WTC11 (cell line): ENCODE measurements at regions not wholly inside any gene's neighbourhood (a gene's known extent, or its start where the extent isn't known, plus 50 kb on each side); places are given as distances from the start of the nearest gene placed in this dataset.

Experiments used
- ATF3 ChIP-seq: sonication (generic); formaldehyde crosslinking; conservative IDR thresholded peaks from 2 replicates; pipeline ENCODE4 v1.8.1; 2022; ENCODE audit warnings: mild to moderate bottlenecking, missing genetic modification reagents
- CBFB ChIP-seq: sonication (generic); formaldehyde crosslinking; IDR thresholded peaks from 2 replicates; pipeline ENCODE4 v1.8.1; 2022; ENCODE audit warnings: mild to moderate bottlenecking, low read depth, missing genetic modification reagents
- CREB1 ChIP-seq: sonication (generic); formaldehyde crosslinking; IDR thresholded peaks from 2 replicates; pipeline ENCODE4 v1.8.0; 2023; ENCODE audit warnings: mild to moderate bottlenecking, missing genetic modification reagents
- CTCF ChIP-seq: fragments of 200-600 bp; IDR thresholded peaks from 2 replicates; pipeline ENCODE4 v1.8.0; 2022; ENCODE audit warnings: antibody characterized with exemption
- E2F4 ChIP-seq: sonication (generic); formaldehyde crosslinking; IDR thresholded peaks from 2 replicates; pipeline ENCODE4 v1.8.1; 2022; ENCODE audit warnings: low read depth, mild to moderate bottlenecking, moderate library complexity, missing genetic modification reagents, borderline replicate concordance
- ETV6 ChIP-seq: sonication (generic); formaldehyde crosslinking; IDR thresholded peaks from 2 replicates; pipeline ENCODE4 v1.8.1; 2022; ENCODE audit warnings: mild to moderate bottlenecking, missing genetic modification reagents
- TEAD4 ChIP-seq: sonication (generic); formaldehyde crosslinking; IDR thresholded peaks from 2 replicates; pipeline ENCODE4 v1.8.0; 2022; ENCODE audit warnings: mild to moderate bottlenecking, missing genetic modification reagents
- USF2 ChIP-seq: sonication (generic); formaldehyde crosslinking; IDR thresholded peaks from 2 replicates; pipeline ENCODE4 v1.8.1; 2023; ENCODE audit warnings: mild to moderate bottlenecking, missing genetic modification reagents, moderate library complexity
- ZBTB21 ChIP-seq: sonication (generic); formaldehyde crosslinking; IDR thresholded peaks from 2 replicates; pipeline ENCODE4 v1.8.1; 2023; ENCODE audit warnings: mild to moderate bottlenecking, missing genetic modification reagents, borderline replicate concordance
- ZBTB43 ChIP-seq: sonication (generic); formaldehyde crosslinking; IDR thresholded peaks from 2 replicates; pipeline ENCODE4 v1.8.1; 2023; ENCODE audit warnings: mild to moderate bottlenecking, missing genetic modification reagents
- ZNF263 ChIP-seq: sonication (generic); formaldehyde crosslinking; IDR thresholded peaks from 2 replicates; pipeline ENCODE4 v1.8.1; 2022; ENCODE audit warnings: low read depth, mild to moderate bottlenecking, moderate library complexity, missing genetic modification reagents

- TF ChIP-seq CTCF = no peak
- no peak for TF ChIP-seq ZBTB21 (CRISPR knock-in tag)
- TF ChIP-seq ZBTB43 = no peak
- TF ChIP-seq ETV6 (CRISPR knock-in tag) = no peak
- no peak for TF ChIP-seq USF2 (CRISPR knock-in tag)
- no peak for TF ChIP-seq TEAD4 (CRISPR knock-in tag)
- TF ChIP-seq E2F4 (CRISPR knock-in tag) = no peak
- no peak for TF ChIP-seq CBFB (CRISPR knock-in tag)
- TF ChIP-seq ZNF263 = no peak
- no peak for TF ChIP-seq ATF3
- TF ChIP-seq CREB1 (CRISPR knock-in tag) = no peak
These were observed 179.2 kb upstream of the PROK2 start for GRCh38 chr3:71964170-71964569.
